ENCODE measurements at regions not wholly inside any gene's neighbourhood (a gene's known extent, or its start where the extent isn't known, plus 50 kb on each side); places are given as distances from the start of the nearest gene placed in this dataset.

DNA sequence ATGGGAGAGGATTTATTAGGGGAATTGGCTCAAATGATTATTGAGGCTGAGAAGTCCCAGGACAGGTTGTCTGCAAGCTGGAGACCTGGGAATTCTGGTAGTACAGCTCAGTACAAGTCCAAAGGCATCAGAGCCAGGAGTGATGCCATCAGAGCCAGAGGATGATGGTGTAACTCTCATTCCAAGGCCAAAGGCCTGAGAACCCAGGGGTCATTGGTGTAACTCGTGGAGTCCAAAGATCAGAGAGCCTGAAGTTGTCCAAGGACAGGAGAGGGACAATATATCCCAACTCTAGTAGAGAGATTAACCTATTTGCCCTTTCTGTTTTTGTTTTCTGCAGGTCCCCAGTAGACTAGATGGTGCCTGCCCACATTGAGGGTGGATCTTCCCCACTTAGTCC is 134.3 kb downstream of the MAP3K21 start:
- TF ChIP-seq, protein P1, sequence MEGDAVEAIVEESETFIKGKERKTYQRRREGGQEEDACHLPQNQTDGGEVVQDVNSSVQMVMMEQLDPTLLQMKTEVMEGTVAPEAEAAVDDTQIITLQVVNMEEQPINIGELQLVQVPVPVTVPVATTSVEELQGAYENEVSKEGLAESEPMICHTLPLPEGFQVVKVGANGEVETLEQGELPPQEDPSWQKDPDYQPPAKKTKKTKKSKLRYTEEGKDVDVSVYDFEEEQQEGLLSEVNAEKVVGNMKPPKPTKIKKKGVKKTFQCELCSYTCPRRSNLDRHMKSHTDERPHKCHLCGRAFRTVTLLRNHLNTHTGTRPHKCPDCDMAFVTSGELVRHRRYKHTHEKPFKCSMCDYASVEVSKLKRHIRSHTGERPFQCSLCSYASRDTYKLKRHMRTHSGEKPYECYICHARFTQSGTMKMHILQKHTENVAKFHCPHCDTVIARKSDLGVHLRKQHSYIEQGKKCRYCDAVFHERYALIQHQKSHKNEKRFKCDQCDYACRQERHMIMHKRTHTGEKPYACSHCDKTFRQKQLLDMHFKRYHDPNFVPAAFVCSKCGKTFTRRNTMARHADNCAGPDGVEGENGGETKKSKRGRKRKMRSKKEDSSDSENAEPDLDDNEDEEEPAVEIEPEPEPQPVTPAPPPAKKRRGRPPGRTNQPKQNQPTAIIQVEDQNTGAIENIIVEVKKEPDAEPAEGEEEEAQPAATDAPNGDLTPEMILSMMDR (IDR thresholded peaks at IDR 0.05), result no peak
- no peak for TF ChIP-seq POLR2A (IDR thresholded peaks at IDR 0.05)
